ENCODE measurements at regions not wholly inside any gene's neighbourhood (a gene's known extent, or its start where the extent isn't known, plus 50 kb on each side); places are given as distances from the start of the nearest gene placed in this dataset.
A peak's percentile ranks its signal among the peaks of the same experiment; 100 is the strongest.

GRCh38 chr20:10864076-10864672 lies 190.4 kb upstream of the JAG1 start:
- no peaks in the 10 kb centered on the region for H3K9me3 ChIP-seq (ENCODE audit: control insufficient read depth, low read length)
- ATAC-seq (peak; percentile 93 to 95), DNase-seq (peak in 2 of 3 donors; percentile 47 to 73)
- H3K27ac ChIP-seq (ENCODE audit: low read length), result peak overlapping the region; percentile 73
- H3K4me1 ChIP-seq (ENCODE audit: control insufficient read depth, insufficient read depth, low read length), result peaks cover 3% of the 10 kb centered on the region
- 29% methylated on average over 8 of the region's 8 CpGs for WGBS
- intact Hi-C loops (cut with DNase I), result loop anchor here in 1 of 4 donors (10.0 kb wide), 1 partner anchor 189 kb away; the partner anchor contains the start of gene JAG1
- no peaks in the 10 kb centered on the region for H3K27me3 ChIP-seq (ENCODE audit: control insufficient read depth, insufficient read depth)
- H3K4me3 ChIP-seq (ENCODE audit: low read length), result no peak overlapping the region

GRCh38 chr20:10868299-10868698 lies 194.5 kb upstream of the JAG1 start:
- no peaks in the 10 kb centered on the region for H3K27me3 ChIP-seq (ENCODE audit: control insufficient read depth, insufficient read depth)
- no peaks in the 10 kb centered on the region for H3K9me3 ChIP-seq (ENCODE audit: control insufficient read depth, low read length)
- DNase-seq (no peak), ATAC-seq (no peak)
- WGBS, result 91% methylated on average over 3 of the region's 3 CpGs
- H3K4me1 ChIP-seq (ENCODE audit: control insufficient read depth, insufficient read depth, low read length), result peaks cover 3% of the 10 kb centered on the region
- intact Hi-C loops (cut with DNase I), result loop anchor here in 1 of 4 donors (10.0 kb wide), 1 partner anchor 193 kb away; the partner anchor contains the start of gene JAG1
- no peak overlapping the region for H3K4me3 ChIP-seq (ENCODE audit: low read length)
- H3K27ac ChIP-seq (ENCODE audit: low read length), result no peak overlapping the region

- no peak overlapping the region for H3K4me3 ChIP-seq (ENCODE audit: low read length)
- intact Hi-C loops (cut with DNase I), result no loop called here
- no peaks in the 10 kb centered on the region for H3K27me3 ChIP-seq (ENCODE audit: control insufficient read depth, insufficient read depth)
- WGBS, result 95% methylated on average over 4 of the region's 4 CpGs
- ATAC-seq (no peak), DNase-seq (no peak)
- H3K9me3 ChIP-seq (ENCODE audit: control insufficient read depth, low read length), result no peaks in the 10 kb centered on the region
- H3K4me1 ChIP-seq (ENCODE audit: control insufficient read depth, insufficient read depth, low read length), result no peaks in the 10 kb centered on the region
- H3K27ac ChIP-seq (ENCODE audit: low read length), result no peak overlapping the region
These were observed 199.2 kb upstream of the JAG1 start for GRCh38 chr20:10873026-10873425.

GRCh38 chr20:10875653-10876052 lies 201.9 kb upstream of the JAG1 start:
- no peak for DNase-seq
- intact Hi-C loops (cut with DNase I), result no loop called here
- 95% methylated on average over 2 of the region's 2 CpGs for WGBS

GRCh38 chr20:10876558-10876957 lies 202.8 kb upstream of the JAG1 start:
- Histone ChIP-seq H3K27ac (ENCODE audit: low read length) (no peak overlapping the region), H3K27me3 (ENCODE audit: control insufficient read depth, insufficient read depth) (no peaks in the 10 kb centered on the region), H3K4me3 (ENCODE audit: low read length) (no peak overlapping the region), H3K9me3 (ENCODE audit: control insufficient read depth, low read length) (no peaks in the 10 kb centered on the region), H3K4me1 (ENCODE audit: control insufficient read depth, insufficient read depth, low read length) (no peaks in the 10 kb centered on the region)
- DNase-seq (no peak), ATAC-seq (peak; percentile 83)
- 50% methylated on average over 1 of the region's 1 CpG for WGBS
- intact Hi-C loops (cut with DNase I), result no loop called here

More at GRCh38 chr20:10875653-10876052, 201.9 kb upstream of the JAG1 start:
- Histone ChIP-seq H3K27me3 (ENCODE audit: control insufficient read depth, insufficient read depth) (no peaks in the 10 kb centered on the region), H3K4me1 (ENCODE audit: control insufficient read depth, insufficient read depth, low read length) (no peaks in the 10 kb centered on the region), H3K4me3 (ENCODE audit: low read length) (no peak overlapping the region), H3K27ac (ENCODE audit: low read length) (no peak overlapping the region), H3K9me3 (ENCODE audit: control insufficient read depth, low read length) (no peaks in the 10 kb centered on the region)
- ATAC-seq, result no peak

- H3K9me3 ChIP-seq (ENCODE audit: control insufficient read depth, low read length), result no peaks in the 10 kb centered on the region
- DNase-seq (peak; percentile 86 to 93 (median 92)), ATAC-seq (peak; percentile 92 to 94)
- WGBS, result 63% methylated on average over 3 of the region's 3 CpGs
- no peak overlapping the region for H3K27ac ChIP-seq (ENCODE audit: low read length)
- H3K4me3 ChIP-seq (ENCODE audit: low read length), result no peak overlapping the region
- H3K27me3 ChIP-seq (ENCODE audit: control insufficient read depth, insufficient read depth), result no peaks in the 10 kb centered on the region
- no peaks in the 10 kb centered on the region for H3K4me1 ChIP-seq (ENCODE audit: control insufficient read depth, insufficient read depth, low read length)
- intact Hi-C loops (cut with DNase I), result no loop called here
These were observed 203.5 kb upstream of the JAG1 start for GRCh38 chr20:10877342-10877741.

- 84% methylated on average over 3 of the region's 3 CpGs for WGBS
- no peak overlapping the region for H3K27ac ChIP-seq (ENCODE audit: low read length)
These were observed 209.4 kb upstream of the JAG1 start for GRCh38 chr20:10883166-10883565.

GRCh38 chr20:10893321-10893720 lies 219.5 kb upstream of the JAG1 start:
- no peaks in the 10 kb centered on the region for H3K4me1 ChIP-seq (ENCODE audit: control insufficient read depth, insufficient read depth, low read length)
- no peaks in the 10 kb centered on the region for H3K27me3 ChIP-seq (ENCODE audit: control insufficient read depth, insufficient read depth)
- DNase-seq (no peak), ATAC-seq (no peak)
- H3K27ac ChIP-seq (ENCODE audit: low read length), result no peak overlapping the region
- intact Hi-C loops (cut with DNase I), result no loop called here
- WGBS, result 84% methylated on average over 3 of the region's 3 CpGs
- no peaks in the 10 kb centered on the region for H3K9me3 ChIP-seq (ENCODE audit: control insufficient read depth, low read length)
- no peak overlapping the region for H3K4me3 ChIP-seq (ENCODE audit: low read length)

More at GRCh38 chr20:10883166-10883565, 209.4 kb upstream of the JAG1 start:
- ATAC-seq (no peak), DNase-seq (no peak)
- no peaks in the 10 kb centered on the region for H3K4me1 ChIP-seq (ENCODE audit: control insufficient read depth, insufficient read depth, low read length)
- H3K9me3 ChIP-seq (ENCODE audit: control insufficient read depth, low read length), result no peaks in the 10 kb centered on the region
- H3K27me3 ChIP-seq (ENCODE audit: control insufficient read depth, insufficient read depth), result no peaks in the 10 kb centered on the region
- H3K4me3 ChIP-seq (ENCODE audit: low read length), result no peak overlapping the region
- intact Hi-C loops (cut with DNase I), result no loop called here

GRCh38 chr20:10897336-10897735 lies 223.5 kb upstream of the JAG1 start:
- 95% methylated on average over 1 of the region's 1 CpG for WGBS
- H3K27ac ChIP-seq (ENCODE audit: low read length), result no peak overlapping the region
- no peaks in the 10 kb centered on the region for H3K27me3 ChIP-seq (ENCODE audit: control insufficient read depth, insufficient read depth)
- H3K9me3 ChIP-seq (ENCODE audit: control insufficient read depth, low read length), result no peaks in the 10 kb centered on the region
- ATAC-seq (no peak), DNase-seq (no peak)
- H3K4me3 ChIP-seq (ENCODE audit: low read length), result no peak overlapping the region
- intact Hi-C loops (cut with DNase I), result no loop called here
- H3K4me1 ChIP-seq (ENCODE audit: control insufficient read depth, insufficient read depth, low read length), result no peaks in the 10 kb centered on the region

GRCh38 chr20:10898552-10898951 lies 224.8 kb upstream of the JAG1 start:
- no peak for DNase-seq
- no peak overlapping the region for H3K4me3 ChIP-seq (ENCODE audit: low read length)
- H3K9me3 ChIP-seq (ENCODE audit: control insufficient read depth, low read length), result no peaks in the 10 kb centered on the region
- 51% methylated on average over 1 of the region's 1 CpG for WGBS
- H3K4me1 ChIP-seq (ENCODE audit: control insufficient read depth, insufficient read depth, low read length), result no peaks in the 10 kb centered on the region
- H3K27me3 ChIP-seq (ENCODE audit: control insufficient read depth, insufficient read depth), result no peaks in the 10 kb centered on the region
- ATAC-seq, result no peak
- intact Hi-C loops (cut with DNase I), result no loop called here
- no peak overlapping the region for H3K27ac ChIP-seq (ENCODE audit: low read length)

GRCh38 chr20:10902174-10902573 lies 228.4 kb upstream of the JAG1 start:
- no peak overlapping the region for H3K27ac ChIP-seq (ENCODE audit: low read length)

More at GRCh38 chr20:10902174-10902573, 228.4 kb upstream of the JAG1 start:
- no peaks in the 10 kb centered on the region for H3K4me1 ChIP-seq (ENCODE audit: control insufficient read depth, insufficient read depth, low read length)
- intact Hi-C loops (cut with DNase I), result no loop called here
- WGBS, result 90% methylated on average over 1 of the region's 1 CpG
- H3K9me3 ChIP-seq (ENCODE audit: control insufficient read depth, low read length), result no peaks in the 10 kb centered on the region
- ATAC-seq, result no peak
- DNase-seq, result no peak
- no peaks in the 10 kb centered on the region for H3K27me3 ChIP-seq (ENCODE audit: control insufficient read depth, insufficient read depth)
- H3K4me3 ChIP-seq (ENCODE audit: low read length), result no peak overlapping the region

Measured in right cardiac atrium (tissue), 5 donors.